ENCODE measurements at regions not wholly inside any gene's neighbourhood (a gene's known extent, or its start where the extent isn't known, plus 50 kb on each side); places are given as distances from the start of the nearest gene placed in this dataset.

- Histone ChIP-seq H3K36me3 (ENCODE audit: insufficient read depth, low read length) (peaks cover 12% of the 10 kb centered on the region; the same call in 1 of the 2 replicates), H4K20me1 (ENCODE audit: insufficient read depth, low read length, poor library complexity, severe bottlenecking) (peaks cover 12% of the 10 kb centered on the region)
Observed at GRCh38 chr22:49634006-49634772, 193.5 kb downstream of the BRD1 start.

DNA sequence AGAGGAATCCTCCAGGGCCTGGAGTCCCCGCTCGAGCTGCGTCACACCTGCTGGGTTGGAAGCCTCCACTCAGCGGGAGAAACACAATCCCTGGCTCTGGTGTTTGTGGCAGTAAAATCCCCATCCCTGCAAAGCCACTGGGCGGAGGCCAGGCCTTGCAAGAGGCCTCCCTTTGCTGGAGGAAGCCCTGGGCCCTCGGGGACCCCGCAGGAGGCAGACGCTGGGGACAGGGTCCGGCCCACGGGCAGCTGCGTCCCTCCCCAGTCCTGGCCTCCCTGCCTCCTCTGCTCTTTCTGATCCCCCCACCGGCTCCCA is 194.7 kb downstream of the BRD1 start:
- no peaks in the 10 kb centered on the region for H3K27me3 ChIP-seq (ENCODE audit: insufficient read depth, low read length, poor library complexity, severe bottlenecking)
- H2AFZ ChIP-seq (ENCODE audit: low read length) = no peak overlapping the region
- H3K9me2 ChIP-seq (replicated peaks; ENCODE audit: low read depth, low read length) = no peaks in the 10 kb centered on the region
- no peak for TF ChIP-seq CTCF (conservative IDR thresholded peaks at IDR 0.05; ENCODE audit: low read length)
- H3K4me2 ChIP-seq (ENCODE audit: low read depth, low read length, poor library complexity, severe bottlenecking) = no peak overlapping the region
- H3F3A ChIP-seq (ENCODE audit: low read depth) = no peaks in the 10 kb centered on the region
- peaks cover 12% of the 10 kb centered on the region; the same call in 1 of the 2 replicates for H3K36me3 ChIP-seq (ENCODE audit: insufficient read depth, low read length)
- H4K20me1 ChIP-seq (ENCODE audit: insufficient read depth, low read length, poor library complexity, severe bottlenecking) = peaks cover 9% of the 10 kb centered on the region
- H3K4me1 ChIP-seq (ENCODE audit: insufficient read depth, low read length, poor library complexity, severe bottlenecking) = no peaks in the 10 kb centered on the region
- no peak overlapping the region for H3K9ac ChIP-seq (ENCODE audit: low read depth, low read length, poor library complexity, severe bottlenecking)
- H3K9me3 ChIP-seq (ENCODE audit: insufficient read depth, low read depth, low read length) = no peaks in the 10 kb centered on the region
- H3K79me2 ChIP-seq (ENCODE audit: insufficient read depth, low read length) = peaks cover 50% of the 10 kb centered on the region; the same call in 1 of the 2 replicates
- H3K4me3 ChIP-seq (ENCODE audit: low read length, poor library complexity, severe bottlenecking) = no peak overlapping the region

More at GRCh38 chr22:49634006-49634772, 193.5 kb downstream of the BRD1 start:
- Histone ChIP-seq H3K9me3 (ENCODE audit: insufficient read depth, low read depth, low read length) (no peaks in the 10 kb centered on the region), H3K27me3 (ENCODE audit: insufficient read depth, low read length, poor library complexity, severe bottlenecking) (no peaks in the 10 kb centered on the region), H2AFZ (ENCODE audit: low read length) (no peak overlapping the region), H3K79me2 (ENCODE audit: insufficient read depth, low read length) (peaks cover 57% of the 10 kb centered on the region; the same call in 1 of the 2 replicates), H3K4me1 (ENCODE audit: insufficient read depth, low read length, poor library complexity, severe bottlenecking) (no peaks in the 10 kb centered on the region), H3F3A (ENCODE audit: low read depth) (no peaks in the 10 kb centered on the region), H3K9me2 (replicated peaks; ENCODE audit: low read depth, low read length) (no peaks in the 10 kb centered on the region), H3K4me2 (ENCODE audit: low read depth, low read length, poor library complexity, severe bottlenecking) (no peak overlapping the region), H3K9ac (ENCODE audit: low read depth, low read length, poor library complexity, severe bottlenecking) (no peak overlapping the region), H3K4me3 (ENCODE audit: low read length, poor library complexity, severe bottlenecking) (no peak overlapping the region)
- TF ChIP-seq EZH2phosphoT487 (IDR thresholded peaks at IDR 0.05; ENCODE audit: borderline replicate concordance) (no peak), CTCF (conservative IDR thresholded peaks at IDR 0.05; ENCODE audit: low read length) (no peak)

DNA sequence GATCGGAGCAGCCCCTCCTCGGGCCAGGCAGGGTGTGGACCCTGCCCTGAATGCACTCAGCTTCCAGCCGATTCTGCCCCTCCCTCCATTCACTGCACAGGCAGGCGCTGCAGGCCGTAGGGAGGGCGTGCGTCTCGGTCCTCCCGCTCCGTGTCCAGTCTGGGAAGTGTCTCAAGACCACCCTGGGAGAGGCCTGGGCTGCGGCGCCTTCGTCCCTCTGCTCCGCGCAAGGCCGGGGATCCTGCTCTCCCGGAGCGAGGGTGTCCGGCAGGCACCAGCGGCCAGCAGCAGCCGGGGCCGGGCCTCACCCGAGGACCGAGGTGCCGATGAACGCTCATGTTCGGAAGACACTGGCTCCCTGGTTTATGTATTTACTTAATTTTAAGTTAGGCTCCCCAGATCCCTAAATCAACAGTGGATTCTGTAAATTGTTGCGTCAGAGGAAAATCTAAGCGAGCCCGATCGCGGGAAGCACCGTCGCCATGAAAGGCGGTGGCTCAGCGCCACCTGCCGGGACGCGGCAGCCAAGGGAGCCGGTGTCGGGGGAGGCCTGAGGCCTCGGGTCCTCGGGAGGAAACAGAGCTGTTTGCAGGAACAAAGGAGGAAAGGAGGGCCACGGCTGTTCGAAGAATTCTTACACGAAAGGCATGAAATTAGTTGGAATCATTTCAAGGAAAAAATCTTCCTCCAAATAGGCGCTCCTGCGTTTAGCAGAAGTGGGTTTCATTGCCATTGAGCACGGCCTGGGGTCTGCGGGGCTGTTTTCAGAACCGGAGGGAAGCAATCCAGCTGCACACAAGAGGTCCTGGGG is 195.3 kb downstream of the BRD1 start:
- no peak overlapping the region for H2AFZ ChIP-seq (ENCODE audit: low read length)
- H3K36me3 ChIP-seq (ENCODE audit: insufficient read depth, low read length) = peaks cover 12% of the 10 kb centered on the region; the same call in 1 of the 2 replicates
- peaks cover 9% of the 10 kb centered on the region for H4K20me1 ChIP-seq (ENCODE audit: insufficient read depth, low read length, poor library complexity, severe bottlenecking)
- H3K9me3 ChIP-seq (ENCODE audit: insufficient read depth, low read depth, low read length) = no peaks in the 10 kb centered on the region
- no peak overlapping the region for H3K9ac ChIP-seq (ENCODE audit: low read depth, low read length, poor library complexity, severe bottlenecking)
- TF ChIP-seq EZH2phosphoT487 (IDR thresholded peaks at IDR 0.05; ENCODE audit: borderline replicate concordance) (no peak), CTCF (conservative IDR thresholded peaks at IDR 0.05; ENCODE audit: low read length) (no peak)
- no peaks in the 10 kb centered on the region for H3F3A ChIP-seq (ENCODE audit: low read depth)
- no peaks in the 10 kb centered on the region for H3K9me2 ChIP-seq (replicated peaks; ENCODE audit: low read depth, low read length)
- H3K79me2 ChIP-seq (ENCODE audit: insufficient read depth, low read length) = peaks cover 44% of the 10 kb centered on the region; the same call in 1 of the 2 replicates
- no peak overlapping the region for H3K4me3 ChIP-seq (ENCODE audit: low read length, poor library complexity, severe bottlenecking)
- no peaks in the 10 kb centered on the region for H3K4me1 ChIP-seq (ENCODE audit: insufficient read depth, low read length, poor library complexity, severe bottlenecking)
- H3K4me2 ChIP-seq (ENCODE audit: low read depth, low read length, poor library complexity, severe bottlenecking) = no peak overlapping the region
- no peaks in the 10 kb centered on the region for H3K27me3 ChIP-seq (ENCODE audit: insufficient read depth, low read length, poor library complexity, severe bottlenecking)
